T-cell (primary cell): ENCODE measurements at regions not wholly inside any gene's neighbourhood (a gene's known extent, or its start where the extent isn't known, plus 50 kb on each side); places are given as distances from the start of the nearest gene placed in this dataset.
"Not testable (repeated sequence)": the region's sequence is repeated elsewhere in the genome, so short reads cannot be mapped to it uniquely, and the experiment has no call there.

Experiments used
- ATAC-seq, 4 experiments: fragments of 200-7000 bp in 3 of 4; fragments of 150-1000 bp in 1 of 4; cut with Tn5 transposase; replicated peaks in 1 of 4; 1 replicate in 3 of 4; 2 replicates in 1 of 4; pipeline ENCODE4 v1.10.0; 2021; ENCODE audit warnings: moderate library complexity in 3 of 4, mild to moderate bottlenecking in 2 of 4, moderate number of reproducible peaks in 1 of 4
- CTCF ChIA-PET, 2 donors: fragments of 300-600 bp; sonication (Branson Sonifier 250); formaldehyde crosslinking; loops; one replicate each; lab custom pipeline; 2022; ENCODE audit warnings: antibody characterized with exemption in 2 of 2; lab: Charles Lee
- POLR2A ChIA-PET, 2 donors: fragments of 300-600 bp; sonication (Branson Sonifier 250); formaldehyde crosslinking; loops; one replicate each; lab custom pipeline; 2022; ENCODE audit warnings: antibody characterized with exemption in 2 of 2; lab: Charles Lee
- DNase-seq, 35 experiments: peaks; one replicate each; pipeline versions ENCODE4 v3.0.0 to v3.0.0-alpha.2; 2013 to 2023
- H3K27ac ChIP-seq: one replicate; pipeline ENCODE4 v1.5.1; 2013; ENCODE audit warnings: low read length
- H3K27me3 ChIP-seq, 2 experiments: replicated peaks in 1 of 2; 1 replicate in 1 of 2; 2 replicates in 1 of 2; pipeline versions ENCODE4 v1.6.1 to v1.7.0; 2013; ENCODE audit warnings: low read length in 1 of 2, mixed read lengths in 1 of 2; ENCODE audit not compliant: control insufficient read depth in 2 of 2, insufficient read depth in 2 of 2; ENCODE audit errors: extremely low read depth in 1 of 2
- H3K36me3 ChIP-seq, 2 donors: 1 replicate in 1 of 2; 2 replicates in 1 of 2; pipeline versions ENCODE4 v1.6.1 to v1.7.0; 2013; ENCODE audit warnings: low read length in 1 of 2; ENCODE audit not compliant: control insufficient read depth in 2 of 2, insufficient read depth in 1 of 2; ENCODE audit errors: extremely low read depth in 1 of 2
- H3K4me1 ChIP-seq, 2 experiments: 1 replicate in 1 of 2; 2 replicates in 1 of 2; pipeline versions ENCODE4 v1.6.1 to v1.7.0; 2013; ENCODE audit warnings: low read length in 2 of 2, mixed read lengths in 1 of 2; ENCODE audit not compliant: insufficient read depth in 2 of 2, control insufficient read depth in 1 of 2; ENCODE audit errors: extremely low read depth in 1 of 2
- H3K4me3 ChIP-seq, 2 donors: 1 replicate in 1 of 2; 2 replicates in 1 of 2; pipeline versions ENCODE4 v1.5.1 to v1.7.0; 2013; ENCODE audit warnings: mild to moderate bottlenecking in 2 of 2, low read length in 1 of 2, moderate library complexity in 1 of 2; ENCODE audit not compliant: control insufficient read depth in 1 of 2; ENCODE audit errors: extremely low read depth in 1 of 2
- H3K9me3 ChIP-seq: 2 replicates; pipeline ENCODE4 v1.7.0; 2013
- H3K27ac Mint-ChIP-seq, 2 donors: one replicate each; pipeline ENCODE4 v1.8.0; 2020 to 2021; ENCODE audit warnings: mild to moderate bottlenecking in 2 of 2, mixed read lengths in 2 of 2
- H3K27me3 Mint-ChIP-seq, 2 donors: one replicate each; pipeline ENCODE4 v1.8.0; 2021 to 2022; ENCODE audit warnings: mixed read lengths in 2 of 2
- H3K36me3 Mint-ChIP-seq: one replicate; pipeline ENCODE4 v1.8.0; 2021; ENCODE audit warnings: mixed read lengths
- H3K4me1 Mint-ChIP-seq, 3 donors: one replicate each; pipeline ENCODE4 v1.8.0; 2020 to 2022; ENCODE audit warnings: mixed read lengths in 3 of 3, mild to moderate bottlenecking in 1 of 3
- H3K4me3 Mint-ChIP-seq, 3 donors: one replicate each; pipeline ENCODE4 v1.8.0; 2020 to 2022; ENCODE audit warnings: mild to moderate bottlenecking in 3 of 3, mixed read lengths in 3 of 3, moderate library complexity in 3 of 3
- H3K9me3 Mint-ChIP-seq, 3 donors: one replicate each; pipeline ENCODE4 v1.8.0; 2020 to 2022; ENCODE audit warnings: mixed read lengths in 3 of 3
- WGBS: methylation state at CpG from one replicate; pipeline ENCODE4 v1.1.5; 2013; ENCODE audit warnings: missing lambda C conversion rate; ENCODE audit not compliant: insufficient coverage; 5-methylcytosine and 5-hydroxymethylcytosine counted together

DNA sequence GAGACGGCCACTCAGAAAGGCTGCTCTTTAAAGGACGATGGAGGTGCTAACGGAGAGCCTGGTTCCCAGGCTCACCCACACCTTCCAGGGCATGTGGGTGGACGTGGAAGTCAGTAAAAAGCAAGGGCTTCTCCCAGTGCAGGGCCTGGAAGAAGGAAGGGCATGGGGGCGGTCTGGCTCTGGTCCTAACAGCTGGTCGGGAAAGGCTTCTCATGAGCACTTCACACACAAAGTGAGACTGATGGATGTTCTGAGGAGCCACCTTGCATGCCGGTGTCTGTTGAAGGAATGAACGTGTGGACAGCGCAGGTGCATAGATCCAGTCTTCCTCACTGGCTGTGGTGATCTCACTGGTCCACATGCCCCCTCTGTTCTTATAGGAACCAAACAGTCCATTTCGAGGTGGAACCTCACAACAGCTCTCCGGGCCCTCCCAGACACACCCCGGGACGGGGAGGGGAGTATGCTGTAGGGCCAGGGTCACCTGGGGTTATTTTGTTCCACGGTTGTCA lies 90.6 kb upstream of the UXS1 start:
- Mint-ChIP-seq H3K4me1 (no peaks in the 10 kb centered on the region), H3K27me3 (peaks cover 7 to 9% of the 10 kb centered on the region in 2 donors), H3K4me3 (no peak overlapping the region), H3K9me3 (no peaks in the 10 kb centered on the region), H3K27ac (no peak overlapping the region), H3K36me3 (no peaks in the 10 kb centered on the region)
- no peak for ATAC-seq
- no peak for DNase-seq
- Histone ChIP-seq H3K27me3 (peaks cover 0 to 22% of the 10 kb centered on the region in 2 experiments), H3K36me3 (no peaks in the 10 kb centered on the region), H3K27ac (no peak overlapping the region), H3K4me1 (no peaks in the 10 kb centered on the region), H3K9me3 (no peaks in the 10 kb centered on the region), H3K4me3 (no peak overlapping the region)
- POLR2A ChIA-PET, result no interaction called here
- 86% methylated on average over 8 of the region's 14 CpGs for WGBS
- CTCF ChIA-PET, result no interaction called here

DNA sequence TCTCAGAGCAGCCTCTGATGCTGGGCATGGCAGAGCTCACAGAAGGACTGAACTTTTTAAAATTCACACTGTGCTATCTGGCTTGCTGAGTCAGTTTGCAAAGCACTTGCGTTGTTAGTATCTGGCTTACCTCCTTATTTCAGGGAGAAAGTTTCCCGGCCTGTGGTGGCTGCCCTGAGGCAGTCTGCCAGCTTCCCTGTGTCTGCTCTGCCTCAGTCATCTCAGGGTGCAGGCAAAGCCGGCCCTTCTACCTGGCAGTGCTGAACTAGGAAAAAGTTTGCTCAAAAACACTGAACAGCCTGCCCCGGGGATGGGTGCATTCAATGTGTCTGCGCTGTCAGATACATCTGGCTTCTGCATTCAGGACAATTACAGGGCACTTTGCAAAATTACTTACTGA lies 90.2 kb upstream of the UXS1 start:
- Mint-ChIP-seq H3K4me3 (no peak overlapping the region), H3K4me1 (no peaks in the 10 kb centered on the region), H3K9me3 (no peaks in the 10 kb centered on the region), H3K36me3 (no peaks in the 10 kb centered on the region), H3K27me3 (peaks cover 7 to 9% of the 10 kb centered on the region in 2 donors), H3K27ac (no peak overlapping the region)
- Histone ChIP-seq H3K27ac (no peak overlapping the region), H3K27me3 (peaks cover 0 to 22% of the 10 kb centered on the region in 2 experiments), H3K36me3 (no peaks in the 10 kb centered on the region), H3K9me3 (no peaks in the 10 kb centered on the region), H3K4me1 (no peaks in the 10 kb centered on the region), H3K4me3 (no peak overlapping the region)
- ChIA-PET POLR2A (no interaction called here), CTCF (no interaction called here)
- WGBS, result 91% methylated on average over 5 of the region's 5 CpGs
- ATAC-seq (no peak), DNase-seq (no peak)

- POLR2A ChIA-PET, H3K4me3 ChIP-seq, H3K36me3 ChIP-seq, H3K4me1 ChIP-seq, H3K4me3 Mint-ChIP-seq, DNase-seq, H3K36me3 Mint-ChIP-seq, H3K9me3 Mint-ChIP-seq, H3K9me3 ChIP-seq, ATAC-seq, H3K27ac ChIP-seq, H3K27me3 Mint-ChIP-seq, H3K4me1 Mint-ChIP-seq, H3K27ac Mint-ChIP-seq, CTCF ChIA-PET: not testable (repeated sequence)
- WGBS, result 33% methylated on average over 6 of the region's 9 CpGs
- peaks cover 0 to 23% of the 10 kb centered on the region in 2 experiments for H3K27me3 ChIP-seq
Measured at GRCh38 chr2:106283228-106284152, 89.4 kb upstream of the UXS1 start.

DNA sequence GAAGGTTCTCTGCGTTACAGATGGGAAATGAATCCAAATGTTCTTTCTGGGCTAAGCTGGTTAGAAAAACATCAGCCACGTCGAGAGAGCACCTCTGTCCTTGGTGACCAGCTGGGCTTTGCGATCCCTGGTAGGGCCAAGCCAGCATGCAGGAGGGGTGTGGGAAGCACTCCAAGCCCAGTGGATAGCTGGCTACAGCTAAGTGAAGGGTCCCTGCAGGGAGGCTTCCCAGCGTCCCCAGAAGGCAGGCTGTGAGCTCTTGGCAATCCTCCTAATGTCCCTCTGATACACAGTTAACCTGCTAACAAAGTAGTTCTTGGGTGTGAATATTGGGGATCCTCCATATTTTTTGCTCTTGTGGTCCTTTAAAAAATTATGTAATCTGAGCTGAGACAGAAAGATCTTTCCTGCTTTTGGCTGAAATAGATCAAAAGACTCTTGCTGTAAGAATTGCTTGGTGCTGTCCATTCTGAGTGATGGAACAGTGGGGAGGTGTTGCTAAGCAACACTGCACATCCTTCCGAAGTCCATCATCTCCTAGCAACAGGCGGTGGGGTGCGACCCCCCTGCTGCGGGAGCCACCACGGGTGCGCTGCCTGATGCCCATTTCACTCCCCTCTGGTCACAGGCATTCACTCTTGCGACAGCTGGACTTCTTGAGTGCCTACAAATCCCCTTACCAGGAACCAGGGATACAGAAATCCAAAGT lies 88.5 kb upstream of the UXS1 start:
- Mint-ChIP-seq H3K27ac (no peak overlapping the region), H3K9me3 (no peaks in the 10 kb centered on the region), H3K36me3 (no peaks in the 10 kb centered on the region), H3K27me3 (peaks cover 9 to 10% of the 10 kb centered on the region in 2 donors), H3K4me1 (no peaks in the 10 kb centered on the region), H3K4me3 (no peak overlapping the region)
- H3K9me3 ChIP-seq, result no peaks in the 10 kb centered on the region
- CTCF ChIA-PET, result no interaction called here
- POLR2A ChIA-PET, result no interaction called here
- ATAC-seq (no peak), DNase-seq (no peak)
- no peak overlapping the region for H3K4me3 ChIP-seq
- H3K27me3 ChIP-seq, result peaks cover 0 to 25% of the 10 kb centered on the region in 2 experiments
- H3K4me1 ChIP-seq, result no peaks in the 10 kb centered on the region
- 86% methylated on average over 10 of the region's 12 CpGs for WGBS
- no peaks in the 10 kb centered on the region for H3K36me3 ChIP-seq
- H3K27ac ChIP-seq, result no peak overlapping the region

- H3K4me1 ChIP-seq, H3K9me3 ChIP-seq, H3K27ac ChIP-seq, H3K36me3 ChIP-seq, H3K4me1 Mint-ChIP-seq, H3K9me3 Mint-ChIP-seq, DNase-seq, ATAC-seq, H3K4me3 ChIP-seq, H3K27me3 Mint-ChIP-seq, H3K36me3 Mint-ChIP-seq, POLR2A ChIA-PET, H3K27ac Mint-ChIP-seq, H3K4me3 Mint-ChIP-seq, CTCF ChIA-PET: not testable (repeated sequence)
- 92% methylated on average over 2 of the region's 11 CpGs for WGBS
- H3K27me3 ChIP-seq, result peaks cover 0 to 25% of the 10 kb centered on the region in 2 experiments
Measured at GRCh38 chr2:106281907-106282430, 87.9 kb upstream of the UXS1 start.

DNA sequence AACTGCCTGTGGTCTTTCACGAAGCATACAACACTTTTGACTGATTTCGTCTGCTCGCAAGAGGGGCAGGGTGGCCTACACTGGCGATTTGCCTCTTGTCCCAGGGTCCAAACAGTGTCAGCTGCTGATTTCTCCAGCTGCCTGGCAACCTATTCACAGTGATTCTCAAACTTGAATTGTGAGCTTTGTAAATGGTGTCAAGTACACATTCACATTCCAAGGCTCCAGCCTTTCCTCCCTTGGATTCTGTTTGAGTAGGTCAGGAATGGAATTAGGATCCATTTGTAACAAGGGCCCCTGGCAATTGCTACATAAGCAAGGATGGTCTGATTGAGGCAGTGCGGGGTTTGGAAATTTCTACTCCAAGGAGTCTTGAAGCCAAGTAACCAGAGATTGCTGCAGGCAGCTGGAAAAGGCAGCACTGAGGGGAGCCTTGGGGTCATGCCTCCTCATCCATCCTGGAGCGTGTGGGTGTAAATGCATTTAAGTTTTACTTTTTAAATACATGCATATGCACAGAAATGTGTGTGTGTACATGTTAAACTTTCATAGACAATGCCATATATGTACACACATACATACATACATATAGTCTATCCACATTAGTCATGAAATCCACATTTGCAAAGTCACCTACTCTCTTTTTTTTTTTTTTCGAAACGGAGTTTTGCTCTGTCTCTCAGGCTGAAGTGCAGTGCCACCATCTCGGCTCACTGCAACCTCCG lies 86.8 kb upstream of the UXS1 start:
- DNase-seq (no peak), ATAC-seq (no peak)
- H3K4me1 Mint-ChIP-seq, result no peaks in the 10 kb centered on the region
- Histone ChIP-seq H3K9me3 (no peaks in the 10 kb centered on the region), H3K36me3 (no peaks in the 10 kb centered on the region), H3K4me1 (no peaks in the 10 kb centered on the region), H3K27ac (no peak overlapping the region), H3K4me3 (no peak overlapping the region), H3K27me3 (peaks cover 0 to 25% of the 10 kb centered on the region in 2 experiments)
- POLR2A ChIA-PET, result no interaction called here
- H3K27ac Mint-ChIP-seq, result no peak overlapping the region
- H3K4me3 Mint-ChIP-seq, result no peak overlapping the region
- no peaks in the 10 kb centered on the region for H3K9me3 Mint-ChIP-seq
- CTCF ChIA-PET, result no interaction called here
- 77% methylated on average over 9 of the region's 10 CpGs for WGBS
- no peaks in the 10 kb centered on the region for H3K36me3 Mint-ChIP-seq
- peaks cover 9 to 10% of the 10 kb centered on the region in 2 donors for H3K27me3 Mint-ChIP-seq
